Progenitor cell of endocrine pancreas (in vitro differentiated cells): ENCODE measurements at regions not wholly inside any gene's neighbourhood (a gene's known extent, or its start where the extent isn't known, plus 50 kb on each side); places are given as distances from the start of the nearest gene placed in this dataset.

Experiments
- DNase-seq: peaks from one replicate; pipeline ENCODE4 v3.0.0; 2021; ENCODE audit warnings: low spot score; ENCODE audit not compliant: unreplicated experiment
- H3K27ac Mint-ChIP-seq: 2 replicates; pipeline ENCODE4 v1.8.0; 2021; ENCODE audit warnings: mild to moderate bottlenecking, moderate library complexity, mixed read lengths
- H3K27me3 Mint-ChIP-seq: 2 replicates; pipeline ENCODE4 v1.8.0; 2021; ENCODE audit warnings: mixed read lengths
- H3K36me3 Mint-ChIP-seq: 2 replicates; pipeline ENCODE4 v1.8.0; 2022; ENCODE audit warnings: mixed read lengths; ENCODE audit not compliant: insufficient read depth
- H3K4me1 Mint-ChIP-seq: 2 replicates; pipeline ENCODE4 v1.8.0; 2021; ENCODE audit warnings: low read depth, mixed read lengths
- H3K4me3 Mint-ChIP-seq: 2 replicates; pipeline ENCODE4 v1.8.0; 2021; ENCODE audit warnings: low read depth, mild to moderate bottlenecking, moderate library complexity, mixed read lengths
- H3K9me3 Mint-ChIP-seq: 2 replicates; pipeline ENCODE4 v1.8.0; 2021; ENCODE audit warnings: low read depth, mixed read lengths
- TF ChIP-seq, protein P1 (sequence below): fragments of 200-600 bp; sonication (generic); IDR thresholded peaks from one replicate; pipeline ENCODE4 v1.5.0; 2021; ENCODE audit warnings: antibody characterized with exemption, mild to moderate bottlenecking; ENCODE audit not compliant: unreplicated experiment

DNA sequence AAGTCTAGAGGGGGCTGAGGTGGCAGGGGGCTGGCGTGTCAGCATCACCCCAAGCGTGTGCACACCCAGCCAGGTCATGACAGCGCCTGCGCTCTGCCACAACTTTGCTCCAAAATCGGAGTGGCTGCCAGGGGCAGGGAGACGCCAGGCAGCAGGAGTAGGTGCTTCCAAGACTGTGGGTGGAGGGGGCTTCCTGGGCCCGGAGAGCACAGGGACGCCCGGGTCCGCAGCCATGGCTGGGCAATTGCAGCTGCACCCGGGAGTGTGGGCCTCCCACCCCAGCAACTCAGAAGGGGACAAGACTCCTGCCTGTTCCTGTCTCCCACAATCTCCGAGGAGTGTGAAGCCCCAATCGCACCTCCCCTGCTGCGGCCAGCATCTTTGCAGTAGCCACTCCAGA lies 53.1 kb upstream of the CYYR1 start:
- no peaks in the 10 kb centered on the region for H3K36me3 Mint-ChIP-seq
- H3K9me3 Mint-ChIP-seq, result peaks cover 3% of the 10 kb centered on the region
- H3K27ac Mint-ChIP-seq, result no peak overlapping the region
- no peaks in the 10 kb centered on the region for H3K4me1 Mint-ChIP-seq
- no peaks in the 10 kb centered on the region for H3K27me3 Mint-ChIP-seq
- no peak for DNase-seq
- no peak overlapping the region for H3K4me3 Mint-ChIP-seq
- TF ChIP-seq, protein P1, sequence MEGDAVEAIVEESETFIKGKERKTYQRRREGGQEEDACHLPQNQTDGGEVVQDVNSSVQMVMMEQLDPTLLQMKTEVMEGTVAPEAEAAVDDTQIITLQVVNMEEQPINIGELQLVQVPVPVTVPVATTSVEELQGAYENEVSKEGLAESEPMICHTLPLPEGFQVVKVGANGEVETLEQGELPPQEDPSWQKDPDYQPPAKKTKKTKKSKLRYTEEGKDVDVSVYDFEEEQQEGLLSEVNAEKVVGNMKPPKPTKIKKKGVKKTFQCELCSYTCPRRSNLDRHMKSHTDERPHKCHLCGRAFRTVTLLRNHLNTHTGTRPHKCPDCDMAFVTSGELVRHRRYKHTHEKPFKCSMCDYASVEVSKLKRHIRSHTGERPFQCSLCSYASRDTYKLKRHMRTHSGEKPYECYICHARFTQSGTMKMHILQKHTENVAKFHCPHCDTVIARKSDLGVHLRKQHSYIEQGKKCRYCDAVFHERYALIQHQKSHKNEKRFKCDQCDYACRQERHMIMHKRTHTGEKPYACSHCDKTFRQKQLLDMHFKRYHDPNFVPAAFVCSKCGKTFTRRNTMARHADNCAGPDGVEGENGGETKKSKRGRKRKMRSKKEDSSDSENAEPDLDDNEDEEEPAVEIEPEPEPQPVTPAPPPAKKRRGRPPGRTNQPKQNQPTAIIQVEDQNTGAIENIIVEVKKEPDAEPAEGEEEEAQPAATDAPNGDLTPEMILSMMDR, result no peak

DNA sequence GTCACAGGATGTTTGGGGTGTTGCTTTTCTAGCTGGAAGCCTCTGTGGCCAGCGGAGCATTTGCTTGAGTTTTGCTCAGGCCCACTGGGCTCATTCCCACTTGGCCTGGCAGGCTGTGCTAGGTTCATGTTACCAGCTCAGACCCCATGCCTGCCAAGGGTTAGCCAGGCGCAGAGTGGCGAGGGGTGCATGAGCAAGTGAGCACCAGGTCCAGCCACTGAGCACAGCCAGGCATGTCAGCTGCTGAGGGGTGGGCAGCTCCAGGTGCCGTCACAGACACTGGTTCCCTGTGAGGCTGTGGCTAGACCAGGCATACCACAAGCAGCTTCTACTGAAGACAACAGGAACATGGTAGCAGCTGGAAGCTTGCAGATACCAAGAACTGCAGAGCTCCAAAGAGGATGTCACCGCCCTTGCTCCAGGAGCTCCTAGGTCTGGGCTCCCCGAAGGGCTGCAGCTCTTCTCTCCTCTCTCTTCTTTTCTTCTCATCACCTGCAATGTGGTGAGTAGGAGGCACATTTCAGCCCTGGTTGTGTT lies 52.0 kb upstream of the CYYR1 start:
- TF ChIP-seq, protein P1, result no peak
- no peak for DNase-seq
- Mint-ChIP-seq H3K27me3 (no peaks in the 10 kb centered on the region), H3K4me3 (no peak overlapping the region), H3K4me1 (no peaks in the 10 kb centered on the region), H3K9me3 (peaks cover 3% of the 10 kb centered on the region), H3K36me3 (no peaks in the 10 kb centered on the region), H3K27ac (no peak overlapping the region)
